Fibroblast of lung (primary cell): ENCODE measurements at regions not wholly inside any gene's neighbourhood (a gene's known extent, or its start where the extent isn't known, plus 50 kb on each side); places are given as distances from the start of the nearest gene placed in this dataset.

Source experiments
- CTCF ChIP-seq, 2 donors: IDR thresholded peaks in 1 of 2; conservative IDR thresholded peaks in 1 of 2; 1 replicate in 1 of 2; 2 replicates in 1 of 2; pipeline ENCODE4 v1.5.1; 2011 to 2012; ENCODE audit warnings: low read length in 2 of 2, control low read depth in 1 of 2, inconsistent platforms in 1 of 2, low read depth in 1 of 2, mild to moderate bottlenecking in 1 of 2
- EZH2 ChIP-seq: IDR thresholded peaks from 2 replicates; pipeline ENCODE4 v1.5.1; 2012; ENCODE audit warnings: low read length, control low read depth, mild to moderate bottlenecking; ENCODE audit errors: missing control alignments

- TF ChIP-seq CTCF (conservative IDR thresholded peaks at IDR 0.05 in 1 of 2, IDR thresholded peaks at IDR 0.05 in 1 of 2; ENCODE audit: low read depth in 1 of 2, low read length in 2 of 2) = no peak
- no peak for TF ChIP-seq EZH2
Measured at GRCh38 chr11:38950867-38951266, 2352.8 kb upstream of the RAG2 start.
